Kidney epithelial cell (primary cell): ENCODE measurements at regions not wholly inside any gene's neighbourhood (a gene's known extent, or its start where the extent isn't known, plus 50 kb on each side); places are given as distances from the start of the nearest gene placed in this dataset.
"Not testable (repeated sequence)": the region's sequence is repeated elsewhere in the genome, so short reads cannot be mapped to it uniquely, and the experiment has no call there.

Experiments
- DNase-seq: peaks from one replicate; pipeline ENCODE4 v3.0.0-alpha.2; 2010; ENCODE audit warnings: low read depth
- H3K27me3 ChIP-seq: 2 replicates; pipeline ENCODE4 v1.6.0; 2011; ENCODE audit warnings: low read length; ENCODE audit not compliant: control insufficient read depth, insufficient read depth
- H3K36me3 ChIP-seq: 2 replicates; pipeline ENCODE4 v1.5.1; 2011; ENCODE audit warnings: low read length; ENCODE audit not compliant: control insufficient read depth, insufficient read depth
- H3K4me3 ChIP-seq: 2 replicates; pipeline ENCODE4 v1.5.1; 2011; ENCODE audit warnings: low read depth, mild to moderate bottlenecking, control low read depth, low read length
- TF ChIP-seq, protein P1 (sequence below): IDR thresholded peaks from 2 replicates; pipeline ENCODE4 v1.5.1; 2011; ENCODE audit warnings: mild to moderate bottlenecking, moderate library complexity, low read length, control low read depth, inconsistent platforms; ENCODE audit not compliant: insufficient read depth, poor library complexity, severe bottlenecking

DNA sequence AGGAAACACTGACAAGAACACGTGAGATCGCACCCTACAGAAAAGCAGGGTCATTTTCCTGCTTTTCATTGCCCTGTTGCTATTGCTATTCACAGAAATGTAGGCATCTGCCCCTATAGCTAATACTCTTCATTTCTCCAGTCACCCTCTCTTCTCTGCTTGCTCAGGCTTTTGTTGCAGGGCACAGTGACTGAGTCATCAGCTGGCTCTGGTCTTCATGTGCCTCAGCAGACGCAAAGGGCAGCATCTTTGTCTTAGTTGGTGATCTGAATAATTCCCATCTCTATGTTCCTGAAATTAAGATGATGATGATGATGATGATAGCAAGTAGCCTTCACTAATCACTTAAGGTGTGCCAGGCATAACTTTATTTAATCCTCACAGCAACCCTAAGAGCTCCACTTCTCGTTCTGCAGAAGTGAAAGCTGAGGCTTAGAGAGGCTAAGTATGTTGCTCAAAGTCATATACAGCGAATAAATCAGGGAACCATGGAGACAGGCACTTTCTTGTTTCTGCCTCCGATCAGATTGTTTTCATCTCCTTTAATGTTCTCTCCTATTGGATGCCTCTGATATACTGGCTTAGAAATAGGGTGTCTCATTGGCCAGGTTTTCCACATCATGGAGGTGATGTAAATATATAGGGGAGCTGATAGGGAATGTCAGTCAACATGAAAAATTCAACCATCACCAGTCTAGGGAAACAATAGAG lies 133.0 kb upstream of the STK32A start:
- DNase-seq, result no peak
- TF ChIP-seq, protein P1, sequence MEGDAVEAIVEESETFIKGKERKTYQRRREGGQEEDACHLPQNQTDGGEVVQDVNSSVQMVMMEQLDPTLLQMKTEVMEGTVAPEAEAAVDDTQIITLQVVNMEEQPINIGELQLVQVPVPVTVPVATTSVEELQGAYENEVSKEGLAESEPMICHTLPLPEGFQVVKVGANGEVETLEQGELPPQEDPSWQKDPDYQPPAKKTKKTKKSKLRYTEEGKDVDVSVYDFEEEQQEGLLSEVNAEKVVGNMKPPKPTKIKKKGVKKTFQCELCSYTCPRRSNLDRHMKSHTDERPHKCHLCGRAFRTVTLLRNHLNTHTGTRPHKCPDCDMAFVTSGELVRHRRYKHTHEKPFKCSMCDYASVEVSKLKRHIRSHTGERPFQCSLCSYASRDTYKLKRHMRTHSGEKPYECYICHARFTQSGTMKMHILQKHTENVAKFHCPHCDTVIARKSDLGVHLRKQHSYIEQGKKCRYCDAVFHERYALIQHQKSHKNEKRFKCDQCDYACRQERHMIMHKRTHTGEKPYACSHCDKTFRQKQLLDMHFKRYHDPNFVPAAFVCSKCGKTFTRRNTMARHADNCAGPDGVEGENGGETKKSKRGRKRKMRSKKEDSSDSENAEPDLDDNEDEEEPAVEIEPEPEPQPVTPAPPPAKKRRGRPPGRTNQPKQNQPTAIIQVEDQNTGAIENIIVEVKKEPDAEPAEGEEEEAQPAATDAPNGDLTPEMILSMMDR, result no peak
- Histone ChIP-seq H3K4me3 (no peak overlapping the region), H3K27me3 (no peaks in the 10 kb centered on the region), H3K36me3 (no peaks in the 10 kb centered on the region)

DNA sequence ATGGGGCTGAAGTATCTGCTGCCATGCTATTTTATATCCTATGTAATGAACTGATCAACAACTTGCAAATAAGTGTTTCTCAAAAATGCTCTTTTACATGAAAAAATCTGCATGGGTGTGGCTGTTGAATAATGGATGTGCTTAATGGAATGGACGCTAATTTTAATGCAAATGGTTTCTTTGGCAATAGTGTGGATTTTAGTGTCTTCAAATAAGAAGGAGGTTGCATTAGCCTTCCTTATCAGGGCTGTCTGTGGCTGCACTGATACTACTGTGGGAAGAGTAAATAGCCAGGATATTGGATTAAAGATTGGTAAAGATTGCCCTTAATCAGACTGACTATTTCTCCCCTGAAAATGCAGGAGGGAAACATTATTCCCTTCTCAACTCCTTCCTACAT lies 121.9 kb upstream of the STK32A start:
- H3K4me3 ChIP-seq, result no peak overlapping the region
- DNase-seq, result no peak
- no peaks in the 10 kb centered on the region for H3K27me3 ChIP-seq
- H3K36me3 ChIP-seq, result no peaks in the 10 kb centered on the region
- TF ChIP-seq, protein P1, result no peak

GRCh38 chr5:147113967-147114366 lies 120.9 kb upstream of the STK32A start:
- H3K27me3 ChIP-seq, result no peaks in the 10 kb centered on the region
- no peaks in the 10 kb centered on the region for H3K36me3 ChIP-seq
- no peak overlapping the region for H3K4me3 ChIP-seq
- no peak for DNase-seq
- TF ChIP-seq, protein P1, result no peak

- not testable (repeated sequence) for H3K4me3 ChIP-seq, H3K36me3 ChIP-seq, DNase-seq, H3K27me3 ChIP-seq
These were observed 95.1 kb upstream of the STK32A start for GRCh38 chr5:147139759-147140158.

DNA sequence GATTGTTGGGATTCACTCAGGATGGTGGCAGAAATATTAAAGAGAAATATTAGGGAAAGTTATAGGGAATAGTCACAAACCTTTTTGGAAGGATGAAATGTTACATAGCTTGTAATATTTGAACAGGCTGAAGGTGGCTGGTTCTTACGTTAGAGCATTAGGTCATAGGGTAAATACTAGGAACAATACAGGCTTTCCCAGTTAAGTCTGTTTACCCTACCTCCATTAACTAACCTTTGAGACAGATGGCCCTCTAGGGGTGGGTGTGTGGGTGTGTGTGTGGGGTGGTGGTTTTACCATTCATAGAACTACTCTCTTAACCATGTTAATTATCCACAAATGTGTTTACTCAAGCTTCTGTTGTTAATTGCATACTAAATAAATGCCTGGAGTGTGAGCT lies 94.3 kb upstream of the STK32A start:
- no peaks in the 10 kb centered on the region for H3K36me3 ChIP-seq
- TF ChIP-seq, protein P1, result no peak
- H3K27me3 ChIP-seq, result no peaks in the 10 kb centered on the region
- H3K4me3 ChIP-seq, result no peak overlapping the region
- no peak for DNase-seq

DNA sequence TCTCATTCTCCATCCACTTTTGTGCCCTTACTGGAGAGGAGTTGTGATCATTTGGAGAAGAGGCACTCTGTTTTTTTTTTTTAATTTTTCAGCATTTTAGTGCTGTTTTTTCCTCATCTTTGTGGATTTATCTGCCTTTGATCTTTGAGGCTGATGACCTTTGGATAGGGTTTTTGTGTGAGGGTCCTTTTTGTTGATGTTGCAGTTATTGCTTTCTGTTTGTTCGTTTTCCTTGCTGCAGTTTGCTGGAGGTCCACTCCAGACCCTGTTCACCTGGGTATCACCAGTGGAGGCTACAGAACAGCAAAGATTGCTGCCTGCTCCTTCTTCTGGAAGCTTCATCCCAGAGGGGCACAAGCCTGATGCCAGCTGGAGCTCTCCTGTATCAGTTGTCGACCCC lies 93.2 kb upstream of the STK32A start:
- DNase-seq, H3K36me3 ChIP-seq, H3K27me3 ChIP-seq, H3K4me3 ChIP-seq: not testable (repeated sequence)

DNA sequence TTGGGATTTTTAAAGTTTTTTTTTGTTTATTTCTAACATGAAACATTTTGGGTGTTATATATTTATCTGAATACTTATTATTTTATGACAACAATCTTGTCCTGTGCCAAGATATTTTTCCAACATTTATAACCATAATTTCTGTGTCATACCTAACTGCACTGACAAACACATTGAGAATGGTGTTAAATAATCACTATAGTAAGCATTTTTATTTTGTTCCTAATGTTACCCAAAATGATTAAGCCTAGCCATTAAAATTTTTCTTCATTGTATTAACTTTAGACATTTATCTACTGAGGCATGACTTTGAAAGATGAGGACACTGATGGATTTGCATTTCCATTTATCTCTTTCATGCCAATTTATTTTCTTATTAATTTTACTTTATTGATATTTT lies 91.6 kb upstream of the STK32A start:
- DNase-seq, result no peak
- H3K4me3 ChIP-seq, result no peak overlapping the region
- no peaks in the 10 kb centered on the region for H3K36me3 ChIP-seq
- H3K27me3 ChIP-seq, result no peaks in the 10 kb centered on the region
- TF ChIP-seq, protein P1, result no peak
